ENCODE measurements at regions not wholly inside any gene's neighbourhood (a gene's known extent, or its start where the extent isn't known, plus 50 kb on each side); places are given as distances from the start of the nearest gene placed in this dataset.

DNA sequence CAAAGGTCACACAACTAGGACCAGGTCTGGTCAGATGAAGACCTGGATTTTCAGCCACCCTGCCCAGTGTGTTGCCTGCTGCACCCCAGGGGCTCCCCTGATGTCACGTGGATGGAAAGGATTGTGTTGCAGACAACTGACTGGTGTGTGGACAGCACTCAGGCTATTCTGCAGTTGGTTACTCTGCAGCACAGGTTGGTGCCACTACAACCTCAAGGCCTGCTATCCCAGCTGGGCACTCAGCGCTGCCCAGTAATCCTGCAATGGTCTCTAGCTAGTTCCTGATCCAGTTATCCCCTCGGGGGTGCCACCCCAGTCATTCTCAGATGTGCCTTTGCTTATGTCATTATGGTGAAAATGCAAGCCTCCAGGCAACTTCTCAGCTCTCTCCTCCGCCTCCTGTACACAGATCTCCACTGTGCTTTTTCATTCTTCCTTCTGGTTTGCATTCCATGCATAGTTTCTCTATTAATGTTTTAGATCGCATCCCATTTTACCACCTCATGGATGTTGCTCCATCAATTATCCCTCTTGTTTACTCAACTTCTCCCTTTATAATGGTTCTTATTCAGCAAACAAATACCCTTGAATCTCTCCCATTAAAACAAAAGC is 503.2 kb upstream of the CAMK1G start:
- TF ChIP-seq POLR2A (IDR thresholded peaks at IDR 0.05), result no peak
- TF ChIP-seq, protein P1, sequence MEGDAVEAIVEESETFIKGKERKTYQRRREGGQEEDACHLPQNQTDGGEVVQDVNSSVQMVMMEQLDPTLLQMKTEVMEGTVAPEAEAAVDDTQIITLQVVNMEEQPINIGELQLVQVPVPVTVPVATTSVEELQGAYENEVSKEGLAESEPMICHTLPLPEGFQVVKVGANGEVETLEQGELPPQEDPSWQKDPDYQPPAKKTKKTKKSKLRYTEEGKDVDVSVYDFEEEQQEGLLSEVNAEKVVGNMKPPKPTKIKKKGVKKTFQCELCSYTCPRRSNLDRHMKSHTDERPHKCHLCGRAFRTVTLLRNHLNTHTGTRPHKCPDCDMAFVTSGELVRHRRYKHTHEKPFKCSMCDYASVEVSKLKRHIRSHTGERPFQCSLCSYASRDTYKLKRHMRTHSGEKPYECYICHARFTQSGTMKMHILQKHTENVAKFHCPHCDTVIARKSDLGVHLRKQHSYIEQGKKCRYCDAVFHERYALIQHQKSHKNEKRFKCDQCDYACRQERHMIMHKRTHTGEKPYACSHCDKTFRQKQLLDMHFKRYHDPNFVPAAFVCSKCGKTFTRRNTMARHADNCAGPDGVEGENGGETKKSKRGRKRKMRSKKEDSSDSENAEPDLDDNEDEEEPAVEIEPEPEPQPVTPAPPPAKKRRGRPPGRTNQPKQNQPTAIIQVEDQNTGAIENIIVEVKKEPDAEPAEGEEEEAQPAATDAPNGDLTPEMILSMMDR (IDR thresholded peaks at IDR 0.05), result no peak

All from lower leg skin (tissue), 3 donors.